Heart left ventricle (tissue), 16 donors: ENCODE measurements at regions not wholly inside any gene's neighbourhood (a gene's known extent, or its start where the extent isn't known, plus 50 kb on each side); places are given as distances from the start of the nearest gene placed in this dataset.

Experiments used
- ATAC-seq, 4 donors: fragments of 200-7000 bp; cut with Tn5 transposase; one replicate each; pipeline ENCODE4 v1.9.1; 2020 to 2022; ENCODE audit warnings: moderate library complexity in 4 of 4, mild to moderate bottlenecking in 3 of 4, moderate number of reproducible peaks in 1 of 4
- DNase-seq, 5 donors: peaks; one replicate each; pipeline ENCODE4 v3.0.0-alpha.2; 2020
- H3K27ac ChIP-seq, 12 donors: fragments of 200-600 bp; sonication (generic) in 4 of 12; one replicate each; pipeline versions ENCODE4 v1.5.0 to v1.8.0; 2016 to 2022; ENCODE audit warnings: mild to moderate bottlenecking in 2 of 12
- H3K27me3 ChIP-seq, 9 donors: fragments of 200-600 bp; sonication (generic) in 2 of 9; one replicate each; pipeline versions ENCODE4 v1.5.1 to v1.8.0; 2016 to 2022; ENCODE audit warnings: mild to moderate bottlenecking in 3 of 9
- H3K36me3 ChIP-seq, 9 donors: fragments of 200-600 bp; sonication (generic) in 2 of 9; one replicate each; pipeline versions ENCODE4 v1.5.0 to v1.8.0; 2018 to 2022; ENCODE audit warnings: mild to moderate bottlenecking in 2 of 9
- H3K4me1 ChIP-seq, 12 donors: fragments of 200-600 bp; sonication (generic) in 4 of 12; one replicate each; pipeline versions ENCODE4 v1.5.0 to v1.8.0; 2016 to 2022; ENCODE audit warnings: mild to moderate bottlenecking in 3 of 12
- H3K4me3 ChIP-seq, 12 donors: fragments of 200-600 bp; sonication (generic) in 4 of 12; one replicate each; pipeline versions ENCODE4 v1.5.0 to v1.8.0; 2017 to 2022; ENCODE audit warnings: mild to moderate bottlenecking in 9 of 12, moderate library complexity in 4 of 12
- H3K9me3 ChIP-seq, 12 donors: fragments of 200-600 bp; sonication (generic) in 4 of 12; one replicate each; pipeline versions ENCODE4 v1.5.0 to v1.8.0; 2016 to 2022; ENCODE audit warnings: mild to moderate bottlenecking in 1 of 12
- CTCF ChIP-seq, 12 donors: fragments of 200-600 bp; sonication (generic) in 4 of 12; IDR thresholded peaks; one replicate each; pipeline versions ENCODE4 v1.5.0 to v1.8.0; 2018 to 2022; ENCODE audit warnings: antibody characterized with exemption in 12 of 12, mild to moderate bottlenecking in 5 of 12
- POLR2A ChIP-seq, 2 donors: fragments of 450-650 bp; IDR thresholded peaks; one replicate each; pipeline ENCODE4 v1.6.1; 2017; ENCODE audit warnings: antibody characterized with exemption in 2 of 2, mild to moderate bottlenecking in 2 of 2, moderate library complexity in 2 of 2
- WGBS, 4 donors: extraction: QIAGEN DNeasy Blood & Tissue Kit in 2 of 4; methylation state at CpG; one replicate each; pipeline versions ENCODE4 v1.1.5 to v1.1.7; 2013 to 2018; 5-methylcytosine and 5-hydroxymethylcytosine counted together
- intact Hi-C, 10 donors: fragments of 100-400 bp; cut with DNase I; formaldehyde crosslinking; loops; one replicate each; pipeline versions ENCODE4 v1.11.1 to v1.14.2; 2022
- donor health status: ischemic (EF 13 %, LVEDD 7.1; RV severe dilation, severe dysfunction).
- donor health status: healthy with polysubstance abuse.
- donor health status: DM: no; HTN: yes; CAD: no.
- donor health status: DM: no; HTN: no; CAD: no.
- donor health status: ischemic (EF 25% LVEDD 6.9; RV normal size, moderate dysfunction).
- donor health status: ischemic (EF 25% LVEDD 5.7; RV mildly dilated, moderate dysfunction).
- donor health status: healthy.
- donor health status: DM: yes; HTN: yes; CAD: no.
- donor health status: ischemic (EF 35%, LVEDD 5.7; RV mildly dilated, moderate dysfunction).
- donor health status: nonischemic (EF 11% LVEDD 7.7; RV severe dilation, severe dysfunction).
- donor health status: DM: yes; HTN: yes; CAD: no.
- donor health status: PGD.
- donor health status: ischemic (EF 29% LVEDD 5.4; RV normal size, mild dysfunction).
- donor health status: nonischemic (EF 23%, LVEDD 6.1; RV moderate dilation, normal function).

- 75 to 82% (median 77%) methylated on average over 1 of the region's 1 CpG for WGBS, 4 donors
- intact Hi-C loops = no loop called here
- peaks cover 0 to 4% (median 0%) of the 10 kb centered on the region in 9 donors for H3K27me3 ChIP-seq
- DNase-seq (no peak), ATAC-seq (no peak)
- no peaks in the 10 kb centered on the region for H3K36me3 ChIP-seq
- no peak overlapping the region for H3K4me3 ChIP-seq
- H3K27ac ChIP-seq = no peak overlapping the region
- no peak for TF ChIP-seq POLR2A (IDR thresholded peaks at IDR 0.05)
- TF ChIP-seq CTCF (IDR thresholded peaks at IDR 0.05) = no peak
- H3K9me3 ChIP-seq = no peaks in the 10 kb centered on the region
- H3K4me1 ChIP-seq = no peaks in the 10 kb centered on the region
These were observed 109.0 kb upstream of the SP4 start for GRCh38 chr7:21318916-21319270.

GRCh38 chr7:21326241-21326640, 101.6 kb upstream of the SP4 start:
- no peak for DNase-seq
- Histone ChIP-seq H3K9me3 (peaks cover 0 to 7% (median 0%) of the 10 kb centered on the region in 12 donors), H3K4me3 (no peak overlapping the region), H3K27me3 (no peaks in the 10 kb centered on the region), H3K4me1 (no peaks in the 10 kb centered on the region), H3K27ac (no peak overlapping the region), H3K36me3 (no peaks in the 10 kb centered on the region)
- intact Hi-C loops = no loop called here
- no peak for ATAC-seq
- no peak for TF ChIP-seq CTCF (IDR thresholded peaks at IDR 0.05)
- no peak for TF ChIP-seq POLR2A (IDR thresholded peaks at IDR 0.05)

GRCh38 chr7:21326921-21327320, 101.0 kb upstream of the SP4 start:
- no peak for TF ChIP-seq CTCF (IDR thresholded peaks at IDR 0.05)
- no peak for TF ChIP-seq POLR2A (IDR thresholded peaks at IDR 0.05)
- intact Hi-C loops = no loop called here
- H3K4me1 ChIP-seq = no peaks in the 10 kb centered on the region
- DNase-seq = no peak
- H3K36me3 ChIP-seq = no peaks in the 10 kb centered on the region
- ATAC-seq = no peak
- peaks cover 0 to 7% (median 0%) of the 10 kb centered on the region in 12 donors for H3K9me3 ChIP-seq
- H3K4me3 ChIP-seq = no peak overlapping the region
- WGBS, 4 donors = 82 to 86% (median 84%) methylated on average over 3 of the region's 3 CpGs
- H3K27ac ChIP-seq = no peak overlapping the region
- no peaks in the 10 kb centered on the region for H3K27me3 ChIP-seq

GRCh38 chr7:21327422-21328409, 100.2 kb upstream of the SP4 start:
- H3K36me3 ChIP-seq = no peaks in the 10 kb centered on the region
- DNase-seq (no peak), ATAC-seq (no peak)
- 92 to 95% (median 92%) methylated on average over 4 of the region's 4 CpGs for WGBS, 4 donors
- no peak overlapping the region for H3K4me3 ChIP-seq
- no peaks in the 10 kb centered on the region for H3K4me1 ChIP-seq
- H3K27ac ChIP-seq = no peak overlapping the region
- H3K27me3 ChIP-seq = no peaks in the 10 kb centered on the region
- peaks cover 0 to 7% (median 0%) of the 10 kb centered on the region in 12 donors for H3K9me3 ChIP-seq
- TF ChIP-seq POLR2A (IDR thresholded peaks at IDR 0.05) = no peak
- no peak for TF ChIP-seq CTCF (IDR thresholded peaks at IDR 0.05)
- intact Hi-C loops = no loop called here
